ENCODE measurements at regions not wholly inside any gene's neighbourhood (a gene's known extent, or its start where the extent isn't known, plus 50 kb on each side); places are given as distances from the start of the nearest gene placed in this dataset.

- H3K4me1 ChIP-seq (ENCODE audit: control insufficient read depth in 1 of 2, low read depth in 2 of 2), result no peaks in the 10 kb centered on the region
- DNase-seq (ENCODE audit: low spot score) (no peak), ATAC-seq (ENCODE audit: insufficient number of reproducible peaks, low FRiP score, low read depth) (no peak)
- no peak overlapping the region for H3K4me3 ChIP-seq
- TF ChIP-seq CTCF (IDR thresholded peaks at IDR 0.05), result no peak
- no peaks in the 10 kb centered on the region for H3K9me3 ChIP-seq
- H3K36me3 ChIP-seq, result no peaks in the 10 kb centered on the region
- H3K27ac ChIP-seq, result no peak overlapping the region
- H3K27me3 ChIP-seq (replicated peaks; ENCODE audit: insufficient read depth), result no peaks in the 10 kb centered on the region
Measured at GRCh38 chr6:66970373-66970772, 1263.3 kb upstream of the EYS start.

GRCh38 chr6:66965227-66965626 is 1258.2 kb upstream of the EYS start:
- Histone ChIP-seq H3K4me3 (no peak overlapping the region), H3K9me3 (no peaks in the 10 kb centered on the region), H3K4me1 (ENCODE audit: control insufficient read depth in 1 of 2, low read depth in 2 of 2) (no peaks in the 10 kb centered on the region), H3K27ac (no peak overlapping the region), H3K36me3 (no peaks in the 10 kb centered on the region), H3K27me3 (replicated peaks; ENCODE audit: insufficient read depth) (no peaks in the 10 kb centered on the region)
- no peak for ATAC-seq (ENCODE audit: insufficient number of reproducible peaks, low FRiP score, low read depth)
- no peak for TF ChIP-seq CTCF (IDR thresholded peaks at IDR 0.05)
- DNase-seq (ENCODE audit: low spot score), result no peak

- no peaks in the 10 kb centered on the region for H3K36me3 ChIP-seq
- no peak for TF ChIP-seq CTCF (IDR thresholded peaks at IDR 0.05)
Measured at GRCh38 chr6:66964216-66964615, 1257.2 kb upstream of the EYS start.

GRCh38 chr6:66962082-66962481 is 1255.1 kb upstream of the EYS start:
- DNase-seq (ENCODE audit: low spot score), result no peak
- TF ChIP-seq CTCF (IDR thresholded peaks at IDR 0.05), result no peak
- no peaks in the 10 kb centered on the region for H3K9me3 ChIP-seq
- no peaks in the 10 kb centered on the region for H3K4me1 ChIP-seq (ENCODE audit: control insufficient read depth in 1 of 2, low read depth in 2 of 2)
- H3K4me3 ChIP-seq, result no peak overlapping the region
- H3K27me3 ChIP-seq (replicated peaks; ENCODE audit: insufficient read depth), result no peaks in the 10 kb centered on the region
- ATAC-seq (ENCODE audit: insufficient number of reproducible peaks, low FRiP score, low read depth), result no peak
- H3K27ac ChIP-seq, result no peak overlapping the region
- H3K36me3 ChIP-seq, result no peaks in the 10 kb centered on the region

More at GRCh38 chr6:66964216-66964615, 1257.2 kb upstream of the EYS start:
- no peaks in the 10 kb centered on the region for H3K27me3 ChIP-seq (replicated peaks; ENCODE audit: insufficient read depth)
- no peak overlapping the region for H3K27ac ChIP-seq
- H3K9me3 ChIP-seq, result no peaks in the 10 kb centered on the region
- DNase-seq (ENCODE audit: low spot score) (no peak), ATAC-seq (ENCODE audit: insufficient number of reproducible peaks, low FRiP score, low read depth) (no peak)
- H3K4me1 ChIP-seq (ENCODE audit: control insufficient read depth in 1 of 2, low read depth in 2 of 2), result no peaks in the 10 kb centered on the region
- no peak overlapping the region for H3K4me3 ChIP-seq

DNA sequence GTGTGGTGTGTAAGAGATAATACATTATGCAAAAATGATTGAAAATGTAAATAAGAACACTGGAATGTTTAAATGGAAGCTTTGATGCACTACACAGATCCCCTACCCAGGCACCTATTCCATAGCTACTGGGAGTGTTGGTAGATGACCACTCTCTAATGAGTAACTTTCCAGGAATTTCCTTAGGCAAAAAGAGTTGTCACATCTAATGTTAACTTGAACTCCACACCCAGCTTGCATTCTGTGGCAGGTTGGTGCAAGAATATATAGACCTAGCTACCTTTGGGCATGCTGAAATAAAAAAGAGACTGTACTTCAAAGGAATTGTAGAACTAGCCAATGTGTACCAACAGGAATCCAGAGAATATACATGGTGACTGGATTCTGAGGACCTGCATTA is 1254.2 kb upstream of the EYS start:
- DNase-seq (ENCODE audit: low spot score) (no peak), ATAC-seq (ENCODE audit: insufficient number of reproducible peaks, low FRiP score, low read depth) (no peak)

More for the DNA sequence above, 1254.2 kb upstream of the EYS start:
- Histone ChIP-seq H3K27ac (no peak overlapping the region), H3K36me3 (no peaks in the 10 kb centered on the region), H3K9me3 (no peaks in the 10 kb centered on the region), H3K4me1 (ENCODE audit: control insufficient read depth in 1 of 2, low read depth in 2 of 2) (no peaks in the 10 kb centered on the region), H3K4me3 (no peak overlapping the region), H3K27me3 (replicated peaks; ENCODE audit: insufficient read depth) (no peaks in the 10 kb centered on the region)
- TF ChIP-seq CTCF (IDR thresholded peaks at IDR 0.05), result no peak

All from thoracic aorta (tissue), 2 donors.